ENCODE measurements at regions not wholly inside any gene's neighbourhood (a gene's known extent, or its start where the extent isn't known, plus 50 kb on each side); places are given as distances from the start of the nearest gene placed in this dataset.

GRCh38 chr9:32837551-32838058 lies 54.3 kb downstream of the TMEM215 start:
- DNase-seq (ENCODE audit: low read depth), result no peak
- in situ Hi-C loops (cut with HindIII; ENCODE audit: low pct_unique_long_range_greater_than_20kb, low sequenced_read_pairs), result no loop called here

GRCh38 chr9:32839013-32839885 lies 55.9 kb downstream of the TMEM215 start:
- DNase-seq (ENCODE audit: low read depth), result peak; percentile 68
- in situ Hi-C loops (cut with HindIII; ENCODE audit: low pct_unique_long_range_greater_than_20kb, low sequenced_read_pairs), result no loop called here

- DNase-seq (ENCODE audit: low read depth), result no peak
- in situ Hi-C loops (cut with HindIII; ENCODE audit: low pct_unique_long_range_greater_than_20kb, low sequenced_read_pairs), result no loop called here
Measured at GRCh38 chr9:32841314-32841713, 58.0 kb downstream of the TMEM215 start.

GRCh38 chr9:32843295-32843694 lies 60.0 kb downstream of the TMEM215 start:
- in situ Hi-C loops (cut with HindIII; ENCODE audit: low pct_unique_long_range_greater_than_20kb, low sequenced_read_pairs), result no loop called here
- DNase-seq (ENCODE audit: low read depth), result no peak

- in situ Hi-C loops (cut with HindIII; ENCODE audit: low pct_unique_long_range_greater_than_20kb, low sequenced_read_pairs), result no loop called here
- DNase-seq (ENCODE audit: low read depth), result no peak
Measured at GRCh38 chr9:32844259-32844658, 60.9 kb downstream of the TMEM215 start.

GRCh38 chr9:32854271-32854670 lies 70.9 kb downstream of the TMEM215 start:
- DNase-seq (ENCODE audit: low read depth), result no peak
- in situ Hi-C loops (cut with HindIII; ENCODE audit: low pct_unique_long_range_greater_than_20kb, low sequenced_read_pairs), result no loop called here

GRCh38 chr9:32855752-32856151 lies 72.4 kb downstream of the TMEM215 start:
- in situ Hi-C loops (cut with HindIII; ENCODE audit: low pct_unique_long_range_greater_than_20kb, low sequenced_read_pairs), result no loop called here
- no peak for DNase-seq (ENCODE audit: low read depth)

- no peak for DNase-seq (ENCODE audit: low read depth)
- in situ Hi-C loops (cut with HindIII; ENCODE audit: low pct_unique_long_range_greater_than_20kb, low sequenced_read_pairs), result no loop called here
Measured at GRCh38 chr9:32863291-32863690, 80.0 kb downstream of the TMEM215 start.

- no peak for DNase-seq (ENCODE audit: low read depth)
Measured at GRCh38 chr9:32864971-32865370, 81.6 kb downstream of the TMEM215 start.

GRCh38 chr9:32866273-32866672 lies 82.9 kb downstream of the TMEM215 start:
- in situ Hi-C loops (cut with HindIII; ENCODE audit: low pct_unique_long_range_greater_than_20kb, low sequenced_read_pairs), result no loop called here
- no peak for DNase-seq (ENCODE audit: low read depth)

More at GRCh38 chr9:32864971-32865370, 81.6 kb downstream of the TMEM215 start:
- in situ Hi-C loops (cut with HindIII; ENCODE audit: low pct_unique_long_range_greater_than_20kb, low sequenced_read_pairs), result no loop called here

GRCh38 chr9:32867026-32867425 lies 83.7 kb downstream of the TMEM215 start:
- in situ Hi-C loops (cut with HindIII; ENCODE audit: low pct_unique_long_range_greater_than_20kb, low sequenced_read_pairs), result no loop called here
- DNase-seq (ENCODE audit: low read depth), result no peak

- in situ Hi-C loops (cut with HindIII; ENCODE audit: low pct_unique_long_range_greater_than_20kb, low sequenced_read_pairs), result no loop called here
- no peak for DNase-seq (ENCODE audit: low read depth)
Measured at GRCh38 chr9:32867601-32868204, 84.4 kb downstream of the TMEM215 start.

- in situ Hi-C loops (cut with HindIII; ENCODE audit: low pct_unique_long_range_greater_than_20kb, low sequenced_read_pairs), result no loop called here
- DNase-seq (ENCODE audit: low read depth), result no peak
Measured at GRCh38 chr9:32869404-32869803, 86.1 kb downstream of the TMEM215 start.

GRCh38 chr9:32873131-32873530 lies 89.8 kb downstream of the TMEM215 start:
- DNase-seq (ENCODE audit: low read depth), result no peak
- in situ Hi-C loops (cut with HindIII; ENCODE audit: low pct_unique_long_range_greater_than_20kb, low sequenced_read_pairs), result no loop called here

- in situ Hi-C loops (cut with HindIII; ENCODE audit: low pct_unique_long_range_greater_than_20kb, low sequenced_read_pairs), result no loop called here
- no peak for DNase-seq (ENCODE audit: low read depth)
Measured at GRCh38 chr9:32873553-32873952, 90.2 kb downstream of the TMEM215 start.

- DNase-seq (ENCODE audit: low read depth), result no peak
- in situ Hi-C loops (cut with HindIII; ENCODE audit: low pct_unique_long_range_greater_than_20kb, low sequenced_read_pairs), result no loop called here
Measured at GRCh38 chr9:32875242-32875641, 91.9 kb downstream of the TMEM215 start.

GRCh38 chr9:32875748-32876147 lies 92.4 kb downstream of the TMEM215 start:
- in situ Hi-C loops (cut with HindIII; ENCODE audit: low pct_unique_long_range_greater_than_20kb, low sequenced_read_pairs), result no loop called here
- DNase-seq (ENCODE audit: low read depth), result no peak

GRCh38 chr9:32877103-32877502 lies 93.8 kb downstream of the TMEM215 start:
- DNase-seq (ENCODE audit: low read depth), result no peak
- in situ Hi-C loops (cut with HindIII; ENCODE audit: low pct_unique_long_range_greater_than_20kb, low sequenced_read_pairs), result no loop called here

- DNase-seq (ENCODE audit: low read depth), result no peak
- in situ Hi-C loops (cut with HindIII; ENCODE audit: low pct_unique_long_range_greater_than_20kb, low sequenced_read_pairs), result no loop called here
Measured at GRCh38 chr9:32877639-32878217, 94.4 kb downstream of the TMEM215 start.

Measured in Caki2 (cell line).